PC-9 (cell line): ENCODE measurements at regions not wholly inside any gene's neighbourhood (a gene's known extent, or its start where the extent isn't known, plus 50 kb on each side); places are given as distances from the start of the nearest gene placed in this dataset.

Experiments used
- BruUV-seq: library from RNA; stranded (reverse); fragments of 400-500 nt; replicated peaks from 2 replicates; lab custom pipeline; 2021; lab: Mats Ljungman, UMichigan
- CTCF ChIA-PET: fragments of 300-600 bp; sonication (Branson Sonifier 250); formaldehyde crosslinking; loops from one replicate; lab custom pipeline; 2022; ENCODE audit warnings: antibody characterized with exemption; lab: Charles Lee
- POLR2A ChIA-PET: fragments of 300-600 bp; sonication (Branson Sonifier 250); formaldehyde crosslinking; loops from one replicate; lab custom pipeline; 2022; ENCODE audit warnings: antibody characterized with exemption; ENCODE audit not compliant: unreplicated experiment; lab: Charles Lee
- DNase-seq, 2 experiments: peaks; one replicate each; pipeline versions ENCODE4 v3.0.0 to v3.0.0-alpha.2; 2015 to 2022; ENCODE audit warnings: mixed read lengths in 1 of 2
- H2AFZ ChIP-seq: fragments of 200-600 bp; sonication (generic); 2 replicates; pipeline ENCODE4 v1.8.1; 2017; ENCODE audit warnings: antibody characterized with exemption
- H3F3A ChIP-seq: fragments of 200-600 bp; sonication (generic); 2 replicates; pipeline ENCODE4 v1.8.1; 2017; ENCODE audit warnings: antibody characterized with exemption, mild to moderate bottlenecking, low read depth; ENCODE audit not compliant: insufficient read depth
- H3K27ac ChIP-seq: fragments of 200-600 bp; sonication (generic); 2 replicates; pipeline ENCODE4 v1.6.1; 2016; ENCODE audit warnings: mixed run types
- H3K27me3 ChIP-seq: fragments of 200-600 bp; sonication (generic); 2 replicates; pipeline ENCODE4 v1.6.1; 2016; ENCODE audit warnings: low read depth, mixed run types; ENCODE audit not compliant: insufficient read depth
- H3K36me3 ChIP-seq: fragments of 200-600 bp; sonication (generic); 2 replicates; pipeline ENCODE4 v1.6.1; 2016; ENCODE audit warnings: low read depth, mixed run types
- H3K4me1 ChIP-seq: fragments of 200-600 bp; sonication (generic); replicated peaks from 2 replicates; pipeline ENCODE4 v1.6.1; 2016; ENCODE audit warnings: mixed run types; ENCODE audit not compliant: insufficient read depth
- H3K4me2 ChIP-seq: fragments of 200-600 bp; sonication (generic); 2 replicates; pipeline ENCODE4 v1.6.1; 2017; ENCODE audit warnings: mixed run types
- H3K4me3 ChIP-seq: fragments of 200-600 bp; sonication (generic); 2 replicates; pipeline ENCODE4 v1.6.1; 2016; ENCODE audit warnings: mixed run types
- H3K79me2 ChIP-seq: fragments of 200-600 bp; sonication (generic); 2 replicates; pipeline ENCODE4 v1.6.1; 2017; ENCODE audit warnings: low read depth, mixed run types
- H3K9me2 ChIP-seq: fragments of 200-600 bp; sonication (generic); 2 replicates; pipeline ENCODE4 v1.8.1; 2017; ENCODE audit warnings: mild to moderate bottlenecking; ENCODE audit not compliant: insufficient read depth
- H3K9me3 ChIP-seq: fragments of 200-600 bp; sonication (generic); 2 replicates; pipeline ENCODE4 v1.8.1; 2016; ENCODE audit warnings: low read depth; ENCODE audit not compliant: insufficient read depth
- H4K20me1 ChIP-seq: fragments of 200-600 bp; sonication (generic); 2 replicates; pipeline ENCODE4 v1.8.1; 2017; ENCODE audit not compliant: insufficient read depth
- EZH2 ChIP-seq: fragments of 200-600 bp; sonication (generic); IDR thresholded peaks from 2 replicates; pipeline ENCODE4 v1.8.0; 2017; ENCODE audit warnings: antibody characterized with exemption, low read depth
- intact Hi-C: fragments of 100-400 bp; cut with micrococcal nuclease; formaldehyde crosslinking; loops from one replicate; pipeline ENCODE4 v1.10.0; 2022; ENCODE audit not compliant: unreplicated experiment
- TF ChIP-seq, protein P1 (sequence below): fragments of 200-600 bp; sonication (generic); conservative IDR thresholded peaks from 2 replicates; pipeline ENCODE4 v1.6.1; 2017; ENCODE audit warnings: mixed run types, antibody characterized with exemption, mild to moderate bottlenecking, moderate library complexity

GRCh38 chr16:79482011-79482410, 118.5 kb downstream of the MAF start:
- H3K4me1 ChIP-seq = no peaks in the 10 kb centered on the region
- no peak overlapping the region for H3K27ac ChIP-seq
- no peak overlapping the region for H2AFZ ChIP-seq
- peaks cover 16% of the 10 kb centered on the region; the same call in 1 of the 2 replicates for H3K27me3 ChIP-seq
- H3K4me2 ChIP-seq = no peak overlapping the region
- POLR2A ChIA-PET = no interaction called here
- TF ChIP-seq, protein P1, sequence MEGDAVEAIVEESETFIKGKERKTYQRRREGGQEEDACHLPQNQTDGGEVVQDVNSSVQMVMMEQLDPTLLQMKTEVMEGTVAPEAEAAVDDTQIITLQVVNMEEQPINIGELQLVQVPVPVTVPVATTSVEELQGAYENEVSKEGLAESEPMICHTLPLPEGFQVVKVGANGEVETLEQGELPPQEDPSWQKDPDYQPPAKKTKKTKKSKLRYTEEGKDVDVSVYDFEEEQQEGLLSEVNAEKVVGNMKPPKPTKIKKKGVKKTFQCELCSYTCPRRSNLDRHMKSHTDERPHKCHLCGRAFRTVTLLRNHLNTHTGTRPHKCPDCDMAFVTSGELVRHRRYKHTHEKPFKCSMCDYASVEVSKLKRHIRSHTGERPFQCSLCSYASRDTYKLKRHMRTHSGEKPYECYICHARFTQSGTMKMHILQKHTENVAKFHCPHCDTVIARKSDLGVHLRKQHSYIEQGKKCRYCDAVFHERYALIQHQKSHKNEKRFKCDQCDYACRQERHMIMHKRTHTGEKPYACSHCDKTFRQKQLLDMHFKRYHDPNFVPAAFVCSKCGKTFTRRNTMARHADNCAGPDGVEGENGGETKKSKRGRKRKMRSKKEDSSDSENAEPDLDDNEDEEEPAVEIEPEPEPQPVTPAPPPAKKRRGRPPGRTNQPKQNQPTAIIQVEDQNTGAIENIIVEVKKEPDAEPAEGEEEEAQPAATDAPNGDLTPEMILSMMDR = no peak
- TF ChIP-seq EZH2 = no peak
- H3K9me3 ChIP-seq = no peaks in the 10 kb centered on the region
- intact Hi-C loops = no loop called here
- no peak overlapping the region for H3K4me3 ChIP-seq
- no TSS peak for BruUV-seq
- H4K20me1 ChIP-seq = no peaks in the 10 kb centered on the region
- DNase-seq = no peak
- no peaks in the 10 kb centered on the region for H3K36me3 ChIP-seq
- CTCF ChIA-PET = no interaction called here
- H3K9me2 ChIP-seq = no peaks in the 10 kb centered on the region
- no peaks in the 10 kb centered on the region for H3K79me2 ChIP-seq
- H3F3A ChIP-seq = no peaks in the 10 kb centered on the region

DNA sequence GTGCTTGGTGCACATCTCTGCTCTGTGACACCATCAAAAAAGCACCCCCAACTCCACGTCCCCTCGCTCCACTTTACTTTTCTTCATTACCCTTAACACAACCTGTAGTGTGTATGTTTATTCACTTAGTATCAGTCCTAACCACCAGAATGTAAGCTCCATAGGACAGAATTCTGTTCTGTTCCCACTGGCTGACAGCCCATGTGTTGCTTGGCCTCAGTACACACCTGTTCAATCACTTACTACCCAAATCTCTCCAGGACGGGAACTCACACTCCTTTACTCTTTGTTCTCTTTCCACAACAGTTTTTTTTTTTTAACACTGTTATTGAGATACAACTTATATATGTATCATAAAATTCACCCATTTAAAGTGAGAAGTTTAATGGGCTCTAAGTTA, 119.6 kb downstream of the MAF start:
- Histone ChIP-seq H4K20me1 (no peaks in the 10 kb centered on the region), H3K27ac (no peak overlapping the region), H3K4me3 (no peak overlapping the region), H3K79me2 (no peaks in the 10 kb centered on the region), H2AFZ (no peak overlapping the region), H3K27me3 (peaks cover 12% of the 10 kb centered on the region; the same call in 1 of the 2 replicates), H3K4me2 (no peak overlapping the region), H3K36me3 (no peaks in the 10 kb centered on the region), H3K9me2 (no peaks in the 10 kb centered on the region), H3K9me3 (no peaks in the 10 kb centered on the region), H3F3A (no peaks in the 10 kb centered on the region), H3K4me1 (no peaks in the 10 kb centered on the region)
- BruUV-seq = no TSS peak
- intact Hi-C loops = no loop called here
- TF ChIP-seq EZH2 = no peak
- TF ChIP-seq, protein P1 = no peak
- ChIA-PET CTCF (no interaction called here), POLR2A (no interaction called here)
- DNase-seq = no peak

DNA sequence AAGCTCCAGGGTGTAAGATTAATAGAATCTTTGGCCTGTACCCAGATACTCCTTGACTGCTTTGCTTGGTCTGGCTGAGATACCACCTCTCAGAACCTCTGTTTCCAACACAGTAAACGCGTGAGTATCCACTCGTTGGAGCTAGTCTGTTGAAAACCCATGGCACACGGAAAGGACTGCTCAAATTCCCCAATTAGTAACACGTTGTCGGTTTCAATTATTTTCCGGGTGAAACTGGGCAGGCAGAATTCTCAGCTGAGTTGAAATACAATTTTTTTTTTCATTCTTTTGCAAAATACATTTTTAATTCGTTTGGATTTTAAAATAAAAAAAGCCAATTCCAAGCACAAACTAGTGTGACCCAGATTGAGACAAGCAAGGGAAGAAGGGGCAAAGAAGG, 120.5 kb downstream of the MAF start:
- no peak overlapping the region for H3K27ac ChIP-seq
- ChIA-PET CTCF (no interaction called here), POLR2A (no interaction called here)
- H3K9me3 ChIP-seq = no peaks in the 10 kb centered on the region
- no peak overlapping the region for H3K4me2 ChIP-seq
- H3F3A ChIP-seq = no peaks in the 10 kb centered on the region
- H2AFZ ChIP-seq = no peak overlapping the region
- H4K20me1 ChIP-seq = no peaks in the 10 kb centered on the region
- TF ChIP-seq EZH2 = no peak
- TF ChIP-seq, protein P1 = no peak
- H3K4me1 ChIP-seq = no peaks in the 10 kb centered on the region
- no peaks in the 10 kb centered on the region for H3K36me3 ChIP-seq
- no peaks in the 10 kb centered on the region for H3K9me2 ChIP-seq
- no peaks in the 10 kb centered on the region for H3K79me2 ChIP-seq
- no TSS peak for BruUV-seq
- H3K4me3 ChIP-seq = no peak overlapping the region
- no peak for DNase-seq
- peaks cover 9% of the 10 kb centered on the region; the same call in 1 of the 2 replicates for H3K27me3 ChIP-seq
- intact Hi-C loops = no loop called here
